ENCODE measurements at regions not wholly inside any gene's neighbourhood (a gene's known extent, or its start where the extent isn't known, plus 50 kb on each side); places are given as distances from the start of the nearest gene placed in this dataset.
"Not testable (repeated sequence)": the region's sequence is repeated elsewhere in the genome, so short reads cannot be mapped to it uniquely, and the experiment has no call there.

- TF ChIP-seq CTCF, POLR2A (IDR thresholded peaks at IDR 0.05): not testable (repeated sequence)
Observed at GRCh38 chr3:153797056-153797455, 324.1 kb upstream of the ARHGEF26 start.

Measured in adrenal gland (tissue), 5 donors.